ENCODE measurements at regions not wholly inside any gene's neighbourhood (a gene's known extent, or its start where the extent isn't known, plus 50 kb on each side); places are given as distances from the start of the nearest gene placed in this dataset.

GRCh38 chr3:66884659-66885058 lies 113.4 kb upstream of the KBTBD8 start:
- Histone ChIP-seq H3K4me3 (ENCODE audit: low read length) (no peak overlapping the region), H3K9me3 (ENCODE audit: control insufficient read depth, low read length) (no peaks in the 10 kb centered on the region), H3K27me3 (ENCODE audit: control insufficient read depth, insufficient read depth, low read length) (no peaks in the 10 kb centered on the region), H3K4me1 (ENCODE audit: control insufficient read depth, insufficient read depth, low read length) (no peaks in the 10 kb centered on the region), H3K36me3 (ENCODE audit: control insufficient read depth, insufficient read depth, low read length) (no peaks in the 10 kb centered on the region), H3K9ac (ENCODE audit: low read length) (no peak overlapping the region)

- Histone ChIP-seq H3K36me3 (ENCODE audit: control insufficient read depth, insufficient read depth, low read length) (no peaks in the 10 kb centered on the region), H3K4me1 (ENCODE audit: control insufficient read depth, insufficient read depth, low read length) (no peaks in the 10 kb centered on the region), H3K9me3 (ENCODE audit: control insufficient read depth, low read length) (no peaks in the 10 kb centered on the region), H3K4me3 (ENCODE audit: low read length) (no peak overlapping the region), H3K9ac (ENCODE audit: low read length) (no peak overlapping the region), H3K27me3 (ENCODE audit: control insufficient read depth, insufficient read depth, low read length) (no peaks in the 10 kb centered on the region)
These were observed 112.6 kb upstream of the KBTBD8 start for GRCh38 chr3:66885326-66886000.

GRCh38 chr3:66889750-66890494 lies 108.2 kb upstream of the KBTBD8 start:
- Histone ChIP-seq H3K9ac (ENCODE audit: low read length) (no peak overlapping the region), H3K27me3 (ENCODE audit: control insufficient read depth, insufficient read depth, low read length) (no peaks in the 10 kb centered on the region), H3K9me3 (ENCODE audit: control insufficient read depth, low read length) (no peaks in the 10 kb centered on the region), H3K4me1 (ENCODE audit: control insufficient read depth, insufficient read depth, low read length) (no peaks in the 10 kb centered on the region), H3K4me3 (ENCODE audit: low read length) (no peak overlapping the region), H3K36me3 (ENCODE audit: control insufficient read depth, insufficient read depth, low read length) (no peaks in the 10 kb centered on the region)

GRCh38 chr3:66898155-66898554 lies 100.0 kb upstream of the KBTBD8 start:
- no peaks in the 10 kb centered on the region for H3K27me3 ChIP-seq (ENCODE audit: control insufficient read depth, insufficient read depth, low read length)
- no peak overlapping the region for H3K9ac ChIP-seq (ENCODE audit: low read length)
- no peak overlapping the region for H3K4me3 ChIP-seq (ENCODE audit: low read length)
- peaks cover 3% of the 10 kb centered on the region for H3K9me3 ChIP-seq (ENCODE audit: control insufficient read depth, low read length)
- H3K4me1 ChIP-seq (ENCODE audit: control insufficient read depth, insufficient read depth, low read length): no peaks in the 10 kb centered on the region
- H3K36me3 ChIP-seq (ENCODE audit: control insufficient read depth, insufficient read depth, low read length): no peaks in the 10 kb centered on the region

GRCh38 chr3:66904336-66904735 lies 93.8 kb upstream of the KBTBD8 start:
- Histone ChIP-seq H3K4me1 (ENCODE audit: control insufficient read depth, insufficient read depth, low read length) (no peaks in the 10 kb centered on the region), H3K4me3 (ENCODE audit: low read length) (no peak overlapping the region), H3K9ac (ENCODE audit: low read length) (no peak overlapping the region), H3K9me3 (ENCODE audit: control insufficient read depth, low read length) (no peaks in the 10 kb centered on the region), H3K36me3 (ENCODE audit: control insufficient read depth, insufficient read depth, low read length) (no peaks in the 10 kb centered on the region), H3K27me3 (ENCODE audit: control insufficient read depth, insufficient read depth, low read length) (no peaks in the 10 kb centered on the region)

- Histone ChIP-seq H3K9me3 (ENCODE audit: control insufficient read depth, low read length) (no peaks in the 10 kb centered on the region), H3K4me3 (ENCODE audit: low read length) (no peak overlapping the region), H3K9ac (ENCODE audit: low read length) (no peak overlapping the region), H3K27me3 (ENCODE audit: control insufficient read depth, insufficient read depth, low read length) (no peaks in the 10 kb centered on the region), H3K4me1 (ENCODE audit: control insufficient read depth, insufficient read depth, low read length) (no peaks in the 10 kb centered on the region), H3K36me3 (ENCODE audit: control insufficient read depth, insufficient read depth, low read length) (no peaks in the 10 kb centered on the region)
These were observed 93.1 kb upstream of the KBTBD8 start for GRCh38 chr3:66904831-66905493.

DNA sequence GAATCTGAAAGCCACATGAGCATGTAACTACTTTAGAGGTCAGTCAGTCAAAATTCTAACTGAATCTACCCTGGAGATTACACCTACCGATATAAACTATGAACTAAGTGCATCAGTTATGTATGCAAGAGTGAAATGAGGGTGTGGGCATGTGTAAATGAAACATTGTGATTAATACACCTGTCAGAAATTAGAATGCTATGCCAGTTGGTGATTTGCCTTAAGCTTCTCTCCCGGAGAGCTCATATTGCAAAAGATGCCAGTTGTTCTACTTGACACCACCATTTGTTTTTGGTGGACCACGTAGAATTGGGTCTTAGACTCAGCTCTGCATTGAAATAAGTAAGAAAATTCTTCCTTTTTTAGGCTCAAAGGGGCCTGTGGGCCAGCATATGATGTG lies 91.0 kb upstream of the KBTBD8 start:
- Histone ChIP-seq H3K9me3 (ENCODE audit: control insufficient read depth, low read length) (no peaks in the 10 kb centered on the region), H3K36me3 (ENCODE audit: control insufficient read depth, insufficient read depth, low read length) (no peaks in the 10 kb centered on the region), H3K4me3 (ENCODE audit: low read length) (no peak overlapping the region), H3K4me1 (ENCODE audit: control insufficient read depth, insufficient read depth, low read length) (no peaks in the 10 kb centered on the region), H3K27me3 (ENCODE audit: control insufficient read depth, insufficient read depth, low read length) (no peaks in the 10 kb centered on the region), H3K9ac (ENCODE audit: low read length) (no peak overlapping the region)

DNA sequence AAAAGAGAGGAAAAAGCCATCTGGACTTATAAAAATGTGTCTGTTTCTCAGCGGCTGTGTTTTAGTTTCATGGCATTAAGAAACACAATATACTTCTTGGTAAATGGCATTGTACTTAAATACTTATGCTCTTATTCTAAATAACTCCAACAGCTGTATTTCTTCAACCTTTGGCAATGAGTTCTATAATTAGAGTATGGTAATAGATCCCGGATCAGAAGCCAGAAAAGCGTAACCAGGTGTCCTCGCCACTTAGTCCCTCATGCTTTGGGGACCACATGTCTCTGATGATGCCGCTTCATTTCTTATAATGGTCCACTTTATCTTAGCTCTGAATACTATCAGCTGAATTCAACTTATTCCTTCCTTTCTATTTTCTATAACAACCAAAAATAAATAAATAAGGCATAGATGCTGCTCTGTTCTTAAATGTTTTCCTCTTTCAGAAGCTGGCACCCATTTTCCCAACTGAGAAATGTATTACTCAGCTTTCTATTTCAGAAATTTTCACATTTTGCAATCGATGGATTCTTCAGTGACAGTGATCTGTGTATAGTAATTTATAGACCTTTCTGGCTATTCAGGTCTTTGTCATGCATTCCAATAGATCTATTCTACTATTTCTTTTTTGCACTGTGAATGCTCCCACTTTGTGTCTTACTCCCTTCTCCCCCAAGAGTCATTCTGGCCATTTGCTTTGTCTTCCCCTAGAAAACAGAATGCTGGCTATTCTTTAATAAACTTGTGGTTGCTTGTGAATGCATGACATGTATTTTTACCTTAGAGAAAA lies 87.6 kb upstream of the KBTBD8 start:
- Histone ChIP-seq H3K9me3 (ENCODE audit: control insufficient read depth, low read length) (no peaks in the 10 kb centered on the region), H3K36me3 (ENCODE audit: control insufficient read depth, insufficient read depth, low read length) (no peaks in the 10 kb centered on the region), H3K27me3 (ENCODE audit: control insufficient read depth, insufficient read depth, low read length) (no peaks in the 10 kb centered on the region), H3K4me3 (ENCODE audit: low read length) (no peak overlapping the region), H3K4me1 (ENCODE audit: control insufficient read depth, insufficient read depth, low read length) (no peaks in the 10 kb centered on the region), H3K9ac (ENCODE audit: low read length) (no peak overlapping the region)

DNA sequence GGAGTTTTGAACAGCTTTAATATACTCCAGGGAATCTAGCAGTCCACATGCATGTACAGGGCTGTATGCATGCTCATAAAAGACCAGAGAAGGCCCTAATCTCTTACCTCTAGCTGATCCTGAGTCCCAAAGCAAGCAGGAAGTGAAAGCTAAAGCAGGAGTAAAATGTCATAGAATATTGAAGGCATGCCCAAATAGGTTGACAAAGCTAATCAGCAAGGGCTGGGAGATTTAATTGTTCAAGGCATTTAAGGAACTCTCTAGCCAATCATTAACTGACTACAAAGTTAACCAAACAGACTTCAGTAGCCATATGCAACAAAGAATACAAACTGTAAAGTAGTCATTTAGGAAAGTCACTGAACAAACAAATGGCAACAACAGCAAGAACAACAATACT lies 85.8 kb upstream of the KBTBD8 start:
- H3K36me3 ChIP-seq (ENCODE audit: control insufficient read depth, insufficient read depth, low read length): no peaks in the 10 kb centered on the region
- H3K27me3 ChIP-seq (ENCODE audit: control insufficient read depth, insufficient read depth, low read length): no peaks in the 10 kb centered on the region
- no peak overlapping the region for H3K4me3 ChIP-seq (ENCODE audit: low read length)
- no peaks in the 10 kb centered on the region for H3K4me1 ChIP-seq (ENCODE audit: control insufficient read depth, insufficient read depth, low read length)
- H3K9me3 ChIP-seq (ENCODE audit: control insufficient read depth, low read length): no peaks in the 10 kb centered on the region
- no peak overlapping the region for H3K9ac ChIP-seq (ENCODE audit: low read length)

DNA sequence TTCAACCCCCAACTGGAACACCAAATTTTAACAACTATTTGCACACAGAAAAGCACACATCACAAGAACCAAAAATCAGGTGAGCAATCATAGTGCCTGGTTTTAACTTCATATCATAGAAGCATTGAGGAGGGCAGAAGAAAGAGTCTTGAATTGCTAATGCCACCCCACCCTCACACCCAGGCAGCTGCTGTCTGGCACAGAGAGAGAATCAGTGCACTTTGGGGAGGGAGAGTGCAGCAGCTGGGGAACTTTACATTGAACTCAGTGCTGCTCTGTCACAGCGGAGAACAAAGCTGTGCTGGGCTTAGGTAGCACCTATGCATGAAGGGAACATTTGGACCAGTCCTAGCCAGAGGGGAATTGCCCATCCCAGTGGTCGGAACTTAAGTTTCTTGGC lies 76.0 kb upstream of the KBTBD8 start:
- no peaks in the 10 kb centered on the region for H3K4me1 ChIP-seq (ENCODE audit: control insufficient read depth, insufficient read depth, low read length)
- no peak overlapping the region for H3K4me3 ChIP-seq (ENCODE audit: low read length)
- H3K36me3 ChIP-seq (ENCODE audit: control insufficient read depth, insufficient read depth, low read length): no peaks in the 10 kb centered on the region
- no peak overlapping the region for H3K9ac ChIP-seq (ENCODE audit: low read length)
- no peaks in the 10 kb centered on the region for H3K9me3 ChIP-seq (ENCODE audit: control insufficient read depth, low read length)
- no peaks in the 10 kb centered on the region for H3K27me3 ChIP-seq (ENCODE audit: control insufficient read depth, insufficient read depth, low read length)

- Histone ChIP-seq H3K36me3 (ENCODE audit: control insufficient read depth, insufficient read depth, low read length) (no peaks in the 10 kb centered on the region), H3K9me3 (ENCODE audit: control insufficient read depth, low read length) (no peaks in the 10 kb centered on the region), H3K4me3 (ENCODE audit: low read length) (no peak overlapping the region), H3K9ac (ENCODE audit: low read length) (no peak overlapping the region), H3K4me1 (ENCODE audit: control insufficient read depth, insufficient read depth, low read length) (no peaks in the 10 kb centered on the region), H3K27me3 (ENCODE audit: control insufficient read depth, insufficient read depth, low read length) (no peaks in the 10 kb centered on the region)
These were observed 74.1 kb upstream of the KBTBD8 start for GRCh38 chr3:66923969-66924368.

GRCh38 chr3:66928252-66928651 lies 69.9 kb upstream of the KBTBD8 start:
- Histone ChIP-seq H3K9me3 (ENCODE audit: control insufficient read depth, low read length) (no peaks in the 10 kb centered on the region), H3K36me3 (ENCODE audit: control insufficient read depth, insufficient read depth, low read length) (no peaks in the 10 kb centered on the region), H3K4me3 (ENCODE audit: low read length) (no peak overlapping the region), H3K27me3 (ENCODE audit: control insufficient read depth, insufficient read depth, low read length) (no peaks in the 10 kb centered on the region), H3K4me1 (ENCODE audit: control insufficient read depth, insufficient read depth, low read length) (no peaks in the 10 kb centered on the region), H3K9ac (ENCODE audit: low read length) (no peak overlapping the region)

Data from mucosa of stomach (tissue), 1 donor.